GM21528 (cell line): ENCODE measurements at regions not wholly inside any gene's neighbourhood (a gene's known extent, or its start where the extent isn't known, plus 50 kb on each side); places are given as distances from the start of the nearest gene placed in this dataset.
"Not testable (repeated sequence)": the region's sequence is repeated elsewhere in the genome, so short reads cannot be mapped to it uniquely, and the experiment has no call there.

Source experiments
- ATAC-seq: cut with Tn5 transposase; IDR thresholded peaks from one replicate; pipeline ENCODE4 v1.9.1; 2021; ENCODE audit warnings: mild to moderate bottlenecking, moderate library complexity; ENCODE audit not compliant: unreplicated experiment, low FRiP score

GRCh38 chr2:176423819-176424218 is 154.6 kb downstream of the MTX2 start:
- ATAC-seq = no peak

GRCh38 chr2:176424746-176425145 is 155.5 kb downstream of the MTX2 start:
- no peak for ATAC-seq

GRCh38 chr2:176427549-176427948 is 158.3 kb downstream of the MTX2 start:
- no peak for ATAC-seq

- ATAC-seq = not testable (repeated sequence)
Measured at GRCh38 chr2:176428944-176429469, 159.8 kb downstream of the MTX2 start.

- no peak for ATAC-seq
Measured at GRCh38 chr2:176432434-176432833, 163.2 kb downstream of the MTX2 start.

- no peak for ATAC-seq
Measured at GRCh38 chr2:176435729-176436128, 166.5 kb downstream of the MTX2 start.

GRCh38 chr2:176443946-176444345 is 174.7 kb downstream of the MTX2 start:
- ATAC-seq = no peak

- ATAC-seq = no peak
Measured at GRCh38 chr2:176445956-176446355, 176.7 kb downstream of the MTX2 start.

- no peak for ATAC-seq
Measured at GRCh38 chr2:176446718-176447414, 177.6 kb downstream of the MTX2 start.

GRCh38 chr2:176447616-176448015 is 178.4 kb downstream of the MTX2 start:
- no peak for ATAC-seq

GRCh38 chr2:176449852-176450251 is 180.6 kb downstream of the MTX2 start:
- ATAC-seq = no peak

- no peak for ATAC-seq
Measured at GRCh38 chr2:176453784-176454183, 184.5 kb downstream of the MTX2 start.

- no peak for ATAC-seq
Measured at GRCh38 chr2:176454893-176455815, 185.9 kb downstream of the MTX2 start.

GRCh38 chr2:176455816-176456291 is 186.6 kb downstream of the MTX2 start:
- ATAC-seq = no peak

- ATAC-seq = no peak
Measured at GRCh38 chr2:176457481-176457880, 188.2 kb downstream of the MTX2 start.

- ATAC-seq = no peak
Measured at GRCh38 chr2:176461098-176461808, 192.0 kb downstream of the MTX2 start.

- no peak for ATAC-seq
Measured at GRCh38 chr2:176461809-176462670, 192.8 kb downstream of the MTX2 start.

- no peak for ATAC-seq
Measured at GRCh38 chr2:176463546-176463945, 194.3 kb downstream of the MTX2 start.

GRCh38 chr2:176464886-176465564 is 195.8 kb downstream of the MTX2 start:
- ATAC-seq = no peak
